ENCODE measurements at regions not wholly inside any gene's neighbourhood (a gene's known extent, or its start where the extent isn't known, plus 50 kb on each side); places are given as distances from the start of the nearest gene placed in this dataset.
"Not testable (repeated sequence)": the region's sequence is repeated elsewhere in the genome, so short reads cannot be mapped to it uniquely, and the experiment has no call there.

DNA sequence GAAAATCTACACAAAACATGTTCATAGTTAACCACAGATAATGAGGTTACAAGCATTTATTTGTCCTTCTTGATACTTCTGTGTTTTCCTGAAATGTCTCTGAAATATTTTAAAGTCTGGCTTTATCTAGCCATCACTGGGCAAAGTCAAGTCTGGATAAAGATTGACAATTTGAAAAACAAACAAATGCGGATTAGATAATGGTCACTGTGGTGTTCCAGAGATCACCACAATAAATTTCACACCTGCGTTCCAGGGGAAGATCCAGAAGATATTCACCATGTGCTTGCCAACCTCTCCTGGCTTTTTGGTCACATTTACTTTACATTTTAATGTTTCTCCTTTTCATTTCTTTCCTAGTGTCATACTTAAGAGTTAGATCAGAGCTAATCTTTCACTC lies 109.7 kb upstream of the CCDC28A start:
- intact Hi-C loops (cut with micrococcal nuclease), result no loop called here
- Mint-ChIP-seq H3K4me1 (peaks cover 0 to 4% (median 0%) of the 10 kb centered on the region in 7 donors), H3K27me3 (peaks cover 0 to 6% (median 5%) of the 10 kb centered on the region in 5 donors), H3K9me3 (peaks cover 0 to 1% (median 0%) of the 10 kb centered on the region in 11 donors), H3K36me3 (no peaks in the 10 kb centered on the region), H3K4me3 (no peak overlapping the region), H3K27ac (no peak overlapping the region)
- Histone ChIP-seq H3K4me1 (ENCODE audit: control insufficient read depth in 2 of 2, insufficient read depth in 2 of 2, low read length in 2 of 2) (no peaks in the 10 kb centered on the region), H3K27ac (ENCODE audit: low read depth, low read length) (no peak overlapping the region), H3K36me3 (ENCODE audit: control insufficient read depth in 2 of 3, insufficient read depth in 3 of 3, low read length in 3 of 3) (no peaks in the 10 kb centered on the region), H3K4me3 (ENCODE audit: low read length) (no peak overlapping the region), H3K9me3 (ENCODE audit: control insufficient read depth in 2 of 3, low read length in 3 of 3) (no peaks in the 10 kb centered on the region), H3K27me3 (ENCODE audit: control insufficient read depth in 2 of 2, insufficient read depth in 2 of 2, low read length in 2 of 2) (no peaks in the 10 kb centered on the region)
- no peak for ATAC-seq
- no peak for DNase-seq
- ChIA-PET CTCF (no interaction called here), POLR2A (no interaction called here)

DNA sequence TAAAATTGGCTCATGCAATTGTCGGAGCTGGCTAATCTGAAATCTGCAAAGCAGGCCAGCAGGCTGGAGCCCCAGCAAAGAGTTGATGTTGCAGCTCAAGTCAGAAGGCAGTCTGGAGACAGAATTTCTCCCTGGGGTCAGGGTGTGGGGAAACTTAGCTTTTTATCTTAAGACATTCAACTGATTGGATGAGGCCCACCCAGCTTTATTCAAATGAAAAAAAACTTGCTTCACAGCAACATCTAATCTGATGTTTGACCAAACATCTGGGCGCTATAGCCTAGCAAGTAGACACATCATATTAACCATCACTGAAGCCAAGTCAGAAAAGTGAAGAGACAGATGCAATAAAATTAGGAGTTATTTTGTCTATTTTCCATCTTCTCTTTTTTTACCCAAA lies 108.8 kb upstream of the CCDC28A start:
- Histone ChIP-seq H3K27me3 (ENCODE audit: control insufficient read depth in 2 of 2, insufficient read depth in 2 of 2, low read length in 2 of 2) (no peaks in the 10 kb centered on the region), H3K9me3 (ENCODE audit: control insufficient read depth in 2 of 3, low read length in 3 of 3) (no peaks in the 10 kb centered on the region), H3K4me3 (ENCODE audit: low read length) (no peak overlapping the region), H3K4me1 (ENCODE audit: control insufficient read depth in 2 of 2, insufficient read depth in 2 of 2, low read length in 2 of 2) (no peaks in the 10 kb centered on the region), H3K27ac (ENCODE audit: low read depth, low read length) (no peak overlapping the region), H3K36me3 (ENCODE audit: control insufficient read depth in 2 of 3, insufficient read depth in 3 of 3, low read length in 3 of 3) (no peaks in the 10 kb centered on the region)
- DNase-seq (no peak), ATAC-seq (no peak)
- Mint-ChIP-seq H3K4me3 (no peak overlapping the region), H3K4me1 (peaks cover 0 to 4% (median 0%) of the 10 kb centered on the region in 7 donors), H3K9me3 (peaks cover 0 to 1% (median 0%) of the 10 kb centered on the region in 11 donors), H3K36me3 (no peaks in the 10 kb centered on the region), H3K27me3 (peaks cover 0 to 6% (median 5%) of the 10 kb centered on the region in 5 donors), H3K27ac (no peak overlapping the region)
- POLR2A ChIA-PET, result no interaction called here
- CTCF ChIA-PET, result no interaction called here
- intact Hi-C loops (cut with micrococcal nuclease), result no loop called here

DNA sequence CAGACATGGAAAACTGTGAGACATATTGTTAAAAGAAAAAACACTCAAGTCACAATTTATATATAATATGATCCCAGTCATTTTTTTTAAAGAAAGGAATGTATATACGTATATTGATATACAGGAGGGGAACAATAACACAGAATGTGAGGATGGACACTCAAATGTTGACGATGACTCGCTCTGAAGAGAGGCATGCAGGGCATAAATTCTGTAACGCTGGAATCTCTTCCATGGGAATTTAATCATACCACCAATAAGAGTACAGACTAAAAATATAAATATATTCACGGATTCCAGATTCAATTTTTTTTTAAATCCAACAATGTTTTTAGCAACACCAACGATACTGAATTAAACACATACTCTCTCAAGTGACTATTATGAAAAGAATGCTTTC lies 106.9 kb upstream of the CCDC28A start:
- H3K36me3 ChIP-seq (ENCODE audit: control insufficient read depth in 2 of 3, insufficient read depth in 3 of 3, low read length in 3 of 3), result no peaks in the 10 kb centered on the region
- Mint-ChIP-seq H3K4me1 (peaks cover 0 to 3% (median 0%) of the 10 kb centered on the region in 7 donors), H3K4me3 (no peak overlapping the region), H3K36me3 (no peaks in the 10 kb centered on the region), H3K27ac (no peak overlapping the region), H3K9me3 (peaks cover 0 to 1% (median 0%) of the 10 kb centered on the region in 11 donors), H3K27me3 (peaks cover 0 to 6% (median 3%) of the 10 kb centered on the region in 5 donors)
- ChIA-PET POLR2A (no interaction called here), CTCF (no interaction called here)
- no peak for ATAC-seq
- DNase-seq, result no peak
- intact Hi-C loops (cut with micrococcal nuclease), result no loop called here
- H3K27ac ChIP-seq (ENCODE audit: low read depth, low read length), result no peak overlapping the region
- no peaks in the 10 kb centered on the region for H3K27me3 ChIP-seq (ENCODE audit: control insufficient read depth in 2 of 2, insufficient read depth in 2 of 2, low read length in 2 of 2)
- no peak overlapping the region for H3K4me3 ChIP-seq (ENCODE audit: low read length)
- H3K9me3 ChIP-seq (ENCODE audit: control insufficient read depth in 2 of 3, low read length in 3 of 3), result no peaks in the 10 kb centered on the region
- H3K4me1 ChIP-seq (ENCODE audit: control insufficient read depth in 2 of 2, insufficient read depth in 2 of 2, low read length in 2 of 2), result no peaks in the 10 kb centered on the region

DNA sequence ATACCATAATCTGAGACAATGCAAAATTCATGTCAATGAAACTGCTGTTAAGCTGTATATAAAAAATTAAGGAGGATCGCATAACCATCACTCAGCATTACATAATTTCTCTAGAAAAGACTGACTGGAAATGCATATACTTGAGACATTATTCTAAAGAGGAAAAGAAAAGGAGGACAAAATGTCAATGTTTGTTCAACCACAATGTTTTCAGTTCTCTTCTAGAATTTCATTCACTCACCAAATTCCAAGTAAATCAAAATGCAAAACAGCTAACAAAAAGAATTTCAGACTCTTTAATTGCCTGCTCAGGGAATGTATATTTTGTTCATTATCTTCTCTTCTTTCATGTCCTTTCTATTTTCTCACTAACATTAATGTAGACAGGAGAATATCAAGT lies 106.2 kb upstream of the CCDC28A start:
- intact Hi-C loops (cut with micrococcal nuclease), result no loop called here

DNA sequence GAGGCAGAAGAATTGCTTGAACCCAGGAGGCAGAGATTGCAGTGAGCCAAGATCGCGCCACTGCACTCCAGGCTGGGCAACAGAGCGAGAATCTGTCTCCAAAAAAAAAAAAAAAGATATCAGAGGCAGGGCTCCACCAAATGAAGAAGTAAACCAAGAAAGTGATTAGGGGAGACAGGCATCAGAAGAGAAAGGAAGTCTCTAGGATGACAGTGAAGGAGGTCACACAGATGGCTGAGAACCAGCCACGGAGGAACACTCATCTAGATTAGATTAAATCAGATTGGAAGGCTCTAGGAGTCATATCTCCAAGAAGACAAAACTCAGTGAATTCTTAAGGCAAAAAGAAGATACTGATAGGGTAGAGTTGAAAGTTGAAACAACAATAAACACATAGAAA lies 102.2 kb upstream of the CCDC28A start:
- Mint-ChIP-seq H3K4me1 (peaks cover 0 to 3% (median 0%) of the 10 kb centered on the region in 7 donors), H3K36me3 (no peaks in the 10 kb centered on the region), H3K27ac (no peak overlapping the region), H3K4me3 (no peak overlapping the region), H3K9me3 (peaks cover 0 to 1% (median 0%) of the 10 kb centered on the region in 11 donors), H3K27me3 (peaks cover 0 to 8% (median 3%) of the 10 kb centered on the region in 5 donors)
- intact Hi-C loops (cut with micrococcal nuclease), result no loop called here
- no peaks in the 10 kb centered on the region for H3K9me3 ChIP-seq (ENCODE audit: control insufficient read depth in 2 of 3, low read length in 3 of 3)
- ChIA-PET CTCF (no interaction called here), POLR2A (no interaction called here)
- H3K27ac ChIP-seq (ENCODE audit: low read depth, low read length), result no peak overlapping the region
- no peak overlapping the region for H3K4me3 ChIP-seq (ENCODE audit: low read length)
- ATAC-seq, result no peak
- DNase-seq, result no peak
- H3K36me3 ChIP-seq (ENCODE audit: control insufficient read depth in 2 of 3, insufficient read depth in 3 of 3, low read length in 3 of 3), result no peaks in the 10 kb centered on the region
- no peaks in the 10 kb centered on the region for H3K4me1 ChIP-seq (ENCODE audit: control insufficient read depth in 2 of 2, insufficient read depth in 2 of 2, low read length in 2 of 2)
- H3K27me3 ChIP-seq (ENCODE audit: control insufficient read depth in 2 of 2, insufficient read depth in 2 of 2, low read length in 2 of 2), result no peaks in the 10 kb centered on the region

More for the DNA sequence above, 106.2 kb upstream of the CCDC28A start:
- no peak for ATAC-seq
- H3K9me3 Mint-ChIP-seq, result peaks cover 0 to 1% (median 0%) of the 10 kb centered on the region in 11 donors
- peaks cover 0 to 3% (median 0%) of the 10 kb centered on the region in 7 donors for H3K4me1 Mint-ChIP-seq
- DNase-seq, result no peak
- Histone ChIP-seq H3K4me3 (ENCODE audit: low read length) (no peak overlapping the region), H3K27me3 (ENCODE audit: control insufficient read depth in 2 of 2, insufficient read depth in 2 of 2, low read length in 2 of 2) (no peaks in the 10 kb centered on the region), H3K27ac (ENCODE audit: low read depth, low read length) (no peak overlapping the region), H3K9me3 (ENCODE audit: control insufficient read depth in 2 of 3, low read length in 3 of 3) (no peaks in the 10 kb centered on the region), H3K4me1 (ENCODE audit: control insufficient read depth in 2 of 2, insufficient read depth in 2 of 2, low read length in 2 of 2) (no peaks in the 10 kb centered on the region), H3K36me3 (ENCODE audit: control insufficient read depth in 2 of 3, insufficient read depth in 3 of 3, low read length in 3 of 3) (no peaks in the 10 kb centered on the region)
- H3K27me3 Mint-ChIP-seq, result peaks cover 0 to 6% (median 3%) of the 10 kb centered on the region in 5 donors
- no peaks in the 10 kb centered on the region for H3K36me3 Mint-ChIP-seq
- POLR2A ChIA-PET, result no interaction called here
- no peak overlapping the region for H3K4me3 Mint-ChIP-seq
- CTCF ChIA-PET, result no interaction called here
- no peak overlapping the region for H3K27ac Mint-ChIP-seq

DNA sequence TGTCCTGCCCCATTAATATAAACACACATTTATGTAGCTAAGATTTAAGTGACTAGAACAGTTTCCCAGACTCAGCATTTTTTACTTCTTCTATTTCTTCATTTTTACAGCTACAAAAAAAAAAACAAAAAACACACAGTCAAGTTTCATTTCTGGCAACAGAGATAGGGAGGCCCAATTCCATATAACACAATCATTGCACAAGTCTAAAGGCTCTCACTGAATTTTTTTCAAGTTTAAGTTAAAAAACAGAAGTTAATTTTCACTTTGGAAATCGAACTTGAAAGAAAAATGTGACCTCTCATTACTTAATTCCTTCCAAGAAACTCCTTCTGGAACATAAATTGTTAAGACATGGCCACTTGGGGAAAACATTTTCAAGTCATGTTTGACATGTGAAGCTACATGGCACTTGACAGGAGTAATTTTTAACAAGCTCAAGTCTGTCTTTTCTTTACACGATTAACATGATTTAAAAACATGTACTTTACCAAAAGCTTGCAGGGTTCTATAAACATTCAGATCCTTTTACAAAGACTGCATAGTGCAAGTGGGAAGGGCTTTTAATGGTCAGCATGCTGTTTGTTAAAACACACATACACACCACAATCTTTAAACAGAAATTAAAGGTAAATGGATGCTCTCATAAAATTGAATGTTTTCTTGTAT lies 100.1 kb upstream of the CCDC28A start:
- H3K27ac ChIP-seq (ENCODE audit: low read depth, low read length), result no peak overlapping the region
- POLR2A ChIA-PET, result no interaction called here

DNA sequence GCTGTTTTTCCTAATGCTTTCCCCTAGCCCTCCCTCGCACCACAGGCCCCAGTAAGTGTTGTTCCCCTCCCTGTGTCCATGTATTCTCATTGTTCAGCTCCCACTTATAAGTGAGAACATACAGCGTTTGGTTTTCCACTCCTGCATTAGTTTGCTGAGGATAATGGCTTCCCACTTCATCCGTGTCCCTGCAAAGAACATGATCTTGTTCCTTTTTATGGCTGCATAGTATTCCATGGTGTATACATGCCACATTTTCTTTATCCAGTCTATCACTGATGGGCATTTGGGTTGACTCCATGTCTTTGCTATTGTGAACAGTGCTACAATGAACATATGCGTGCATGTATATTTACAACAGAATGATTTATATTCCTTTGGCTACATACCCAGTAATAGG lies 99.1 kb upstream of the CCDC28A start:
- H3K4me1 ChIP-seq (ENCODE audit: control insufficient read depth in 2 of 2, insufficient read depth in 2 of 2, low read length in 2 of 2); H3K9me3 Mint-ChIP-seq; H3K27ac ChIP-seq (ENCODE audit: low read depth, low read length); H3K4me3 ChIP-seq (ENCODE audit: low read length); ATAC-seq; H3K4me3 Mint-ChIP-seq; DNase-seq; H3K36me3 Mint-ChIP-seq; intact Hi-C loops (cut with micrococcal nuclease); H3K36me3 ChIP-seq (ENCODE audit: control insufficient read depth in 2 of 3, insufficient read depth in 3 of 3, low read length in 3 of 3); CTCF ChIA-PET; H3K27ac Mint-ChIP-seq; POLR2A ChIA-PET; H3K4me1 Mint-ChIP-seq; H3K9me3 ChIP-seq (ENCODE audit: control insufficient read depth in 2 of 3, low read length in 3 of 3); H3K27me3 ChIP-seq (ENCODE audit: control insufficient read depth in 2 of 2, insufficient read depth in 2 of 2, low read length in 2 of 2): not testable (repeated sequence)
- H3K27me3 Mint-ChIP-seq, result peaks cover 0 to 17% (median 1%) of the 10 kb centered on the region in 5 donors

More for the DNA sequence above, 100.1 kb upstream of the CCDC28A start:
- H3K4me3 ChIP-seq (ENCODE audit: low read length), result no peak overlapping the region
- Mint-ChIP-seq H3K4me1 (peaks cover 0 to 3% (median 0%) of the 10 kb centered on the region in 7 donors), H3K9me3 (peaks cover 0 to 1% (median 0%) of the 10 kb centered on the region in 11 donors), H3K4me3 (no peak overlapping the region), H3K27me3 (peaks cover 0 to 10% (median 3%) of the 10 kb centered on the region in 5 donors), H3K36me3 (no peaks in the 10 kb centered on the region), H3K27ac (no peak overlapping the region)
- CTCF ChIA-PET, result interaction anchor here (0.7 kb wide), 1 partner anchor 65 kb away, joined by 3 read pairs; no protein-coding TSS in a partner anchor
- no peaks in the 10 kb centered on the region for H3K36me3 ChIP-seq (ENCODE audit: control insufficient read depth in 2 of 3, insufficient read depth in 3 of 3, low read length in 3 of 3)
- no peaks in the 10 kb centered on the region for H3K9me3 ChIP-seq (ENCODE audit: control insufficient read depth in 2 of 3, low read length in 3 of 3)
- no peaks in the 10 kb centered on the region for H3K4me1 ChIP-seq (ENCODE audit: control insufficient read depth in 2 of 2, insufficient read depth in 2 of 2, low read length in 2 of 2)
- peak; percentile 31 for ATAC-seq
- DNase-seq, result no peak
- no peaks in the 10 kb centered on the region for H3K27me3 ChIP-seq (ENCODE audit: control insufficient read depth in 2 of 2, insufficient read depth in 2 of 2, low read length in 2 of 2)
- intact Hi-C loops (cut with micrococcal nuclease), result no loop called here

Measured in naive thymus-derived CD4-positive, alpha-beta T cell (primary cell).